ENCODE measurements at regions not wholly inside any gene's neighbourhood (a gene's known extent, or its start where the extent isn't known, plus 50 kb on each side); places are given as distances from the start of the nearest gene placed in this dataset.

GRCh38 chr3:72050771-72051170 lies 265.8 kb upstream of the PROK2 start:
- no peaks in the 10 kb centered on the region for H3K36me3 ChIP-seq (ENCODE audit: control insufficient read depth, insufficient read depth, low read length)
- no peak overlapping the region for H3K9ac ChIP-seq (ENCODE audit: low read depth, low read length)
- H3K4me3 ChIP-seq (ENCODE audit: low read depth, low read length), result no peak overlapping the region
- no peaks in the 10 kb centered on the region for H3K4me1 ChIP-seq (ENCODE audit: control insufficient read depth, insufficient read depth, low read length)
- no peaks in the 10 kb centered on the region for H3K9me3 ChIP-seq (ENCODE audit: control insufficient read depth, insufficient read depth, low read length)
- H3K27me3 ChIP-seq (ENCODE audit: control insufficient read depth, insufficient read depth, low read length), result no peaks in the 10 kb centered on the region

DNA sequence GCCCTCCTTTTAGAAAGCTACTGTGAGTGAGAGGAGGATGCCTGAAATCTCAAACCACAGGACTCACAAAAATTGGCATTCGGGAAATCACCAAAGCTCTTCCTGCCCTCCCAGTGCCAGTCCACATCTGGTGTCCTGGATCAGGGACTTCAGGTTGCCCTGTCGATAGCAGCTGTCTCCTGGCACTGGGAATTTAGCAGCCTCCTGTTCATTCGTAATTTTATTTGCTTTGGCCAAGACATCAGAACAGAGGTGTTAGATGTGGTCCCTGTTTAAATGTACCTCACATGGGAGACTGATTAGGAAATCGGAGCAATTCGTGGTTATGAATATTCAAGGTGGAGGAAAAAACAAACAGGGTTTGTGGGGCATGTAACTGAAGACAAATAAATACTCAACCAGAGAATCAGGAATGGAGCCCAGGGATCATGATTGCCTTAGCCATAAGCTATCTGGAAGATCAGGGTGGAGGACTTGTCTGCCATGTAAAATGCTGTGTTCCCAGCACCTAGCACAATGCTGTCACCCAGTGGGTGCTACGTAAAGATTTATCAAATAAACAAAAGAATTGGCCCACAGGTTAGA lies 265.2 kb upstream of the PROK2 start:
- Histone ChIP-seq H3K36me3 (ENCODE audit: control insufficient read depth, insufficient read depth, low read length) (no peaks in the 10 kb centered on the region), H3K27me3 (ENCODE audit: control insufficient read depth, insufficient read depth, low read length) (no peaks in the 10 kb centered on the region), H3K9me3 (ENCODE audit: control insufficient read depth, insufficient read depth, low read length) (no peaks in the 10 kb centered on the region), H3K9ac (ENCODE audit: low read depth, low read length) (no peak overlapping the region), H3K4me3 (ENCODE audit: low read depth, low read length) (no peak overlapping the region), H3K4me1 (ENCODE audit: control insufficient read depth, insufficient read depth, low read length) (no peaks in the 10 kb centered on the region)

- H3K9ac ChIP-seq (ENCODE audit: low read depth, low read length), result no peak overlapping the region
- H3K4me3 ChIP-seq (ENCODE audit: low read depth, low read length), result no peak overlapping the region
- H3K4me1 ChIP-seq (ENCODE audit: control insufficient read depth, insufficient read depth, low read length), result no peaks in the 10 kb centered on the region
- H3K9me3 ChIP-seq (ENCODE audit: control insufficient read depth, insufficient read depth, low read length), result no peaks in the 10 kb centered on the region
- no peaks in the 10 kb centered on the region for H3K36me3 ChIP-seq (ENCODE audit: control insufficient read depth, insufficient read depth, low read length)
- H3K27me3 ChIP-seq (ENCODE audit: control insufficient read depth, insufficient read depth, low read length), result no peaks in the 10 kb centered on the region
Measured at GRCh38 chr3:72049300-72049699, 264.4 kb upstream of the PROK2 start.

DNA sequence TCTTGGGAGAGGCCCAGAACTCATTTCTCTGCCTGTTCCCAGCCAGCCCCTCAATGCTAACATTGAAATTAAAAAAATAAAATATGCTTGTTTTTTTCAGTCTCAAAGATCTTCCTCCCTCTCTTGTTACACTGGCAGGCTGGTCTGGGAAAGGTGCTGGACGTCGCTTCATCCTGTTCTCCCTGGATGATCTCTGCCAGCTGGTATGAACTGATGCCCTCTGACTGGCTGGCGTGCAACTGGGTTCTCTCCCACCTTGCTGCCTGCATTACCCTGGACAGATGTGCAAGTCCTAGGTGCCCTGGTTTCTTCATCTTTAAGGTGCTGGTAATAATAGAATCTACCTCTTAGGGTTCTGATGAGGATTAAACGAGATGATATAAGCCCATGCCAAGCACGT lies 263.9 kb upstream of the PROK2 start:
- Histone ChIP-seq H3K4me1 (ENCODE audit: control insufficient read depth, insufficient read depth, low read length) (no peaks in the 10 kb centered on the region), H3K36me3 (ENCODE audit: control insufficient read depth, insufficient read depth, low read length) (no peaks in the 10 kb centered on the region), H3K4me3 (ENCODE audit: low read depth, low read length) (no peak overlapping the region), H3K9me3 (ENCODE audit: control insufficient read depth, insufficient read depth, low read length) (no peaks in the 10 kb centered on the region), H3K9ac (ENCODE audit: low read depth, low read length) (no peak overlapping the region), H3K27me3 (ENCODE audit: control insufficient read depth, insufficient read depth, low read length) (no peaks in the 10 kb centered on the region)

GRCh38 chr3:72047221-72047871 lies 262.4 kb upstream of the PROK2 start:
- no peaks in the 10 kb centered on the region for H3K27me3 ChIP-seq (ENCODE audit: control insufficient read depth, insufficient read depth, low read length)
- H3K36me3 ChIP-seq (ENCODE audit: control insufficient read depth, insufficient read depth, low read length), result no peaks in the 10 kb centered on the region
- H3K9me3 ChIP-seq (ENCODE audit: control insufficient read depth, insufficient read depth, low read length), result no peaks in the 10 kb centered on the region
- H3K9ac ChIP-seq (ENCODE audit: low read depth, low read length), result no peak overlapping the region
- H3K4me3 ChIP-seq (ENCODE audit: low read depth, low read length), result no peak overlapping the region
- no peaks in the 10 kb centered on the region for H3K4me1 ChIP-seq (ENCODE audit: control insufficient read depth, insufficient read depth, low read length)

- Histone ChIP-seq H3K27me3 (ENCODE audit: control insufficient read depth, insufficient read depth, low read length) (no peaks in the 10 kb centered on the region), H3K4me3 (ENCODE audit: low read depth, low read length) (no peak overlapping the region), H3K36me3 (ENCODE audit: control insufficient read depth, insufficient read depth, low read length) (no peaks in the 10 kb centered on the region), H3K4me1 (ENCODE audit: control insufficient read depth, insufficient read depth, low read length) (no peaks in the 10 kb centered on the region), H3K9ac (ENCODE audit: low read depth, low read length) (no peak overlapping the region), H3K9me3 (ENCODE audit: control insufficient read depth, insufficient read depth, low read length) (no peaks in the 10 kb centered on the region)
Measured at GRCh38 chr3:72044231-72044855, 259.4 kb upstream of the PROK2 start.

DNA sequence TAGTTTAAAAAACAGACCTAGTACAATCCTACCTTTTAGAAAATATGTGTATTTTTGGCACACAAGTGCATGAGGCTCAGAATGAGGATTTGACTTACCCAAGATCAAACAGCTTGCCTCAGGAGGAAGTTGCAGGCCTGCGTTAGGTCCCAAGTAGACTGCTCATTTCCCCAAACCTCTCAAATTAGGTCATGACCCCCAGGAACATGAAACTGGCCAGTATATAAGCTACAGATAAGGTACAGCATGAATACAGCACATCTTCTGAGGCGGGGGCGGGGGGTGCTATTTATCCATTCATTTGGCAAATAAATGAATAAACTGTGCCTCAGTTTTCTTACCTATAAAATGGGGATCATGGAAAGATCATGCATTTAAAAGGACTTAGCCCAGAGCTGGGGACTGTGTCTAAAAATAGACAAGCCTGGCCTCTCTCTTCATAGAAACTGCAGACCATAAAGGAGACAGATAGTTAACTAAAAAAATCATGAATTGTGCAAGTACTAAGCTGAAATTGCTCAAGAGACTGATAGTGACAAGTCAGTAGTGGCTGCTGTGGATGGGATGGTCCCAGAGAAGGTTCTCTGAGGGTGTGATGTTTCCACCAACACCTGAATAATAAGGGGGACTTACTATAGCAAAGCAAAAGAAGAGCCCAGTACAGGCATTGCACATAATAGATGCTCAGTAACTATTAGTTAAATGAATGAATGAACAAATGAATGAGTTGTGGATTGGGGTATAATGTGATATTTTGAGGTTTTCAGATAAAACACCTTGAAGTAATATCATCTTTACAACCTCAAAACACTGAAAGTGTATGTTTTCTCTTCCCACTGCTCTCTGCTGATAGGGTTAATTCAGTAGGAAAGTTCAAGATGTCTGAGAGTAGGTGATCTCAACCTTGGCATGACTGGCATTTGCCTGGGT lies 258.5 kb upstream of the PROK2 start:
- Histone ChIP-seq H3K4me1 (ENCODE audit: control insufficient read depth, insufficient read depth, low read length) (no peaks in the 10 kb centered on the region), H3K27me3 (ENCODE audit: control insufficient read depth, insufficient read depth, low read length) (no peaks in the 10 kb centered on the region), H3K9me3 (ENCODE audit: control insufficient read depth, insufficient read depth, low read length) (no peaks in the 10 kb centered on the region), H3K9ac (ENCODE audit: low read depth, low read length) (no peak overlapping the region), H3K4me3 (ENCODE audit: low read depth, low read length) (no peak overlapping the region), H3K36me3 (ENCODE audit: control insufficient read depth, insufficient read depth, low read length) (no peaks in the 10 kb centered on the region)

DNA sequence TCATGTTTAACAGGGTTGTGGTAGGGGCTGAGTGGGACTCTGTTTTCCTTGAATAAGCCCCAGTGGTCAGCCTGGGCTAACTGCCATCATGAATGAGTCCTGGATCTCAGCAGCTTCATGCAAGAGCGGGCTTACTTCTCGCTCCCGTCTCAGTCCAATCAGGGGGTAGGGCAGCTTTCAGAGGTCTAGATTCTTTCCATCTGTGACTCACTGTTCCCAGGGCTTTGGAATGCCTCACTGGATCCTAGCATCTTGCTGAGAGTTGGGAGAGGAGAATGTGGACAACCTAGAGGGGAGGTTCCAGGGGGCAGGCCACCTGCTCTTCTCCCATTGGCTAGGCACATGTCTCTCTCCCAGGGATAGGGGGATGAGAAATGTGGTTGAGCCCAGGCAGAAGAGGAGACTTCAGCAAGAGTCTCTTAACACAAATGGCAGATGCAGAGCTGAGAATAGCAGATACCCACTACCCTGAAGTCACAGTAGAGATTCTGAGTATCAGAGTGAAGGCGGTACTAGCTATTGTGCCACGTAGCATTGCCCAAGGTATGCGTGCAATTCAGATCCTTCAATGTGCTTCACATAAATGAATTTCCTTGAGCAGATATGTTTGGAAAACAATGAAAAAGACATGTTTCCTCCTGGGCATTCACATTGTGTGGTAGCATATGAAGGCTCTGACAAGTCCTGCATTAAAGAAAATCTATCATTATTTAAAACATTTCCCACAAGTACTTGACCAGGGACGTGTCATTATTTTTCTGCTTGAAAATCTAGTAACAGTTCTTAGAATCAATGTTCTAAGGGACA lies 257.7 kb upstream of the PROK2 start:
- Histone ChIP-seq H3K4me1 (ENCODE audit: control insufficient read depth, insufficient read depth, low read length) (no peaks in the 10 kb centered on the region), H3K27me3 (ENCODE audit: control insufficient read depth, insufficient read depth, low read length) (no peaks in the 10 kb centered on the region), H3K9ac (ENCODE audit: low read depth, low read length) (no peak overlapping the region), H3K9me3 (ENCODE audit: control insufficient read depth, insufficient read depth, low read length) (no peaks in the 10 kb centered on the region), H3K36me3 (ENCODE audit: control insufficient read depth, insufficient read depth, low read length) (no peaks in the 10 kb centered on the region), H3K4me3 (ENCODE audit: low read depth, low read length) (no peak overlapping the region)

GRCh38 chr3:72041511-72041910 lies 256.6 kb upstream of the PROK2 start:
- H3K4me1 ChIP-seq (ENCODE audit: control insufficient read depth, insufficient read depth, low read length), result no peaks in the 10 kb centered on the region
- H3K36me3 ChIP-seq (ENCODE audit: control insufficient read depth, insufficient read depth, low read length), result no peaks in the 10 kb centered on the region
- no peaks in the 10 kb centered on the region for H3K27me3 ChIP-seq (ENCODE audit: control insufficient read depth, insufficient read depth, low read length)
- H3K9me3 ChIP-seq (ENCODE audit: control insufficient read depth, insufficient read depth, low read length), result no peaks in the 10 kb centered on the region
- no peak overlapping the region for H3K4me3 ChIP-seq (ENCODE audit: low read depth, low read length)
- no peak overlapping the region for H3K9ac ChIP-seq (ENCODE audit: low read depth, low read length)

GRCh38 chr3:72041076-72041475 lies 256.1 kb upstream of the PROK2 start:
- Histone ChIP-seq H3K27me3 (ENCODE audit: control insufficient read depth, insufficient read depth, low read length) (no peaks in the 10 kb centered on the region), H3K36me3 (ENCODE audit: control insufficient read depth, insufficient read depth, low read length) (no peaks in the 10 kb centered on the region), H3K4me3 (ENCODE audit: low read depth, low read length) (no peak overlapping the region), H3K9ac (ENCODE audit: low read depth, low read length) (no peak overlapping the region), H3K9me3 (ENCODE audit: control insufficient read depth, insufficient read depth, low read length) (no peaks in the 10 kb centered on the region), H3K4me1 (ENCODE audit: control insufficient read depth, insufficient read depth, low read length) (no peaks in the 10 kb centered on the region)

DNA sequence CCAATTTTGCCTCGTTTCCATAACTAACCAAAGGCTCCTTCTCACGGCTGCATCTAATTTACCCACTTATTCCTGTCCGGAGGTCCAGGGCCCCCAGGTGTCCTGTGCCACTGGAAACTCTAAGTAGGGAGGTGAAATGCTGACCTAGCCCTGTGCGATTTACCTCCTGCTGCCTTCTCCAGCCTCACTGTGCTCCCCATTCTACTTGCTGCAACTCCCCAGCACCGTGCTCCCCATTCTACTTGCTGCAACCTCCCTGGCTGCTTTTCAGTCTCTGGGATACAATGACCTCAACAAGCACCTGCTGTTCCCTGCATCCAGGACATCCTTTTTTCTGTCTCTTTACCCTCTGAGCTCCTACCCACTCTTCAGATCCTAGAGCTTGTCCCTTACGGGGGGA lies 254.7 kb upstream of the PROK2 start:
- Histone ChIP-seq H3K9ac (ENCODE audit: low read depth, low read length) (no peak overlapping the region), H3K4me3 (ENCODE audit: low read depth, low read length) (no peak overlapping the region), H3K4me1 (ENCODE audit: control insufficient read depth, insufficient read depth, low read length) (no peaks in the 10 kb centered on the region), H3K9me3 (ENCODE audit: control insufficient read depth, insufficient read depth, low read length) (no peaks in the 10 kb centered on the region), H3K36me3 (ENCODE audit: control insufficient read depth, insufficient read depth, low read length) (no peaks in the 10 kb centered on the region), H3K27me3 (ENCODE audit: control insufficient read depth, insufficient read depth, low read length) (no peaks in the 10 kb centered on the region)
